Neural cell (in vitro differentiated cells): ENCODE measurements at regions not wholly inside any gene's neighbourhood (a gene's known extent, or its start where the extent isn't known, plus 50 kb on each side); places are given as distances from the start of the nearest gene placed in this dataset.

Experiments used
- H2AFZ ChIP-seq: fragments of 200-600, 300-800 bp; sonication (generic), shearing (Covaris generic); 2 replicates; pipeline ENCODE4 v1.6.0; 2014; ENCODE audit warnings: low read depth, mild to moderate bottlenecking, antibody characterized with exemption, low read length, moderate library complexity
- H3F3A ChIP-seq: fragments of 200-600 bp; shearing (Covaris generic); 2 replicates; pipeline ENCODE4 v1.6.1; 2016; ENCODE audit warnings: mild to moderate bottlenecking, moderate library complexity, mixed read lengths, antibody characterized with exemption, low read length; ENCODE audit not compliant: insufficient read depth, poor library complexity, severe bottlenecking
- H3K27ac ChIP-seq: fragments of 200-600, 300-800 bp; sonication (generic), shearing (Covaris generic); 2 replicates; pipeline ENCODE4 v1.5.1; 2014; ENCODE audit warnings: mild to moderate bottlenecking, low read length, moderate library complexity
- H3K27me3 ChIP-seq: fragments of 300-800, 200-600 bp; sonication (generic), shearing (Covaris generic); 2 replicates; pipeline ENCODE4 v1.6.0; 2014; ENCODE audit warnings: mild to moderate bottlenecking, low read depth, low read length, moderate library complexity; ENCODE audit not compliant: insufficient read depth
- H3K36me3 ChIP-seq: fragments of 300-800, 200-600 bp; sonication (generic), shearing (Covaris generic); 2 replicates; pipeline ENCODE4 v1.5.1; 2014; ENCODE audit warnings: mild to moderate bottlenecking, antibody characterized with exemption, low read length, moderate library complexity; ENCODE audit not compliant: insufficient read depth
- H3K4me2 ChIP-seq: fragments of 300-800, 200-600 bp; sonication (generic), shearing (Covaris generic); 2 replicates; pipeline ENCODE4 v1.6.0; 2014; ENCODE audit warnings: mild to moderate bottlenecking, low read length
- H3K4me3 ChIP-seq: fragments of 300-800, 200-600 bp; sonication (generic), shearing (Covaris generic); 2 replicates; pipeline ENCODE4 v1.5.1; 2014; ENCODE audit warnings: mild to moderate bottlenecking, low read length, moderate library complexity
- H3K79me2 ChIP-seq: fragments of 200-600 bp; shearing (Covaris generic); replicated peaks from 2 replicates; pipeline ENCODE4 v1.6.0; 2014; ENCODE audit warnings: mild to moderate bottlenecking, low read length, moderate library complexity; ENCODE audit not compliant: insufficient read depth
- H3K9ac ChIP-seq: fragments of 300-800, 200-600 bp; sonication (generic), shearing (Covaris generic); 2 replicates; pipeline ENCODE4 v1.6.1; 2016; ENCODE audit warnings: mild to moderate bottlenecking, low read length, mixed read lengths
- H3K9me2 ChIP-seq: fragments of 200-600 bp; shearing (Covaris generic); 2 replicates; pipeline ENCODE4 v1.6.1; 2016; ENCODE audit warnings: mild to moderate bottlenecking, low read length, mixed read lengths; ENCODE audit not compliant: insufficient read depth
- H3K9me3 ChIP-seq: fragments of 200-600, 300-800 bp; sonication (generic), shearing (Covaris generic); 2 replicates; pipeline ENCODE4 v1.6.1; 2016; ENCODE audit warnings: mild to moderate bottlenecking, mixed run types, low read length, moderate library complexity, mixed read lengths
- H4K20me1 ChIP-seq: fragments of 200-600 bp; shearing (Covaris generic); 2 replicates; pipeline ENCODE4 v1.6.1; 2016; ENCODE audit warnings: mild to moderate bottlenecking, mixed run types; ENCODE audit not compliant: insufficient read depth
- EP300 ChIP-seq: fragments of 450-650 bp; conservative IDR thresholded peaks from 2 replicates; pipeline ENCODE4 v1.6.1; 2014; ENCODE audit warnings: antibody characterized with exemption, mild to moderate bottlenecking, moderate library complexity; ENCODE audit not compliant: poor library complexity, severe bottlenecking
- EZH2 ChIP-seq: fragments of 200-600, 300-800 bp; shearing (Covaris generic), sonication (generic); IDR thresholded peaks from 2 replicates; pipeline ENCODE4 v1.6.1; 2014; ENCODE audit warnings: antibody characterized with exemption, low read length, borderline replicate concordance, mild to moderate bottlenecking; ENCODE audit not compliant: insufficient read depth, poor library complexity, severe bottlenecking
- MXI1 ChIP-seq: fragments of 450-650 bp; conservative IDR thresholded peaks from 2 replicates; pipeline ENCODE4 v1.6.1; 2014; ENCODE audit warnings: antibody characterized with exemption, mild to moderate bottlenecking; ENCODE audit not compliant: poor library complexity, severe bottlenecking
- POLR2AphosphoS5 ChIP-seq: IDR thresholded peaks from 2 replicates; pipeline ENCODE4 v1.6.1; 2012
- RAD21 ChIP-seq: fragments of 450-650 bp; conservative IDR thresholded peaks from 2 replicates; pipeline ENCODE4 v1.6.1; 2014; ENCODE audit warnings: antibody characterized with exemption, mild to moderate bottlenecking, moderate library complexity
- SMC3 ChIP-seq: fragments of 450-650 bp; conservative IDR thresholded peaks from 2 replicates; pipeline ENCODE4 v1.6.1; 2014; ENCODE audit warnings: antibody characterized with exemption, mild to moderate bottlenecking, moderate library complexity; ENCODE audit not compliant: poor library complexity
- TAF1 ChIP-seq: IDR thresholded peaks from 2 replicates; pipeline ENCODE4 v1.6.1; 2012; ENCODE audit warnings: low read depth
- TF ChIP-seq, protein P1 (sequence below): IDR thresholded peaks from 2 replicates; pipeline ENCODE4 v1.6.1; 2012; ENCODE audit warnings: borderline replicate concordance
- TF ChIP-seq, protein P2 (sequence below): fragments of 450-650 bp; IDR thresholded peaks from 2 replicates; pipeline ENCODE4 v1.5.1; 2014; ENCODE audit warnings: antibody characterized with exemption, mild to moderate bottlenecking, moderate library complexity; ENCODE audit not compliant: poor library complexity, severe bottlenecking

DNA sequence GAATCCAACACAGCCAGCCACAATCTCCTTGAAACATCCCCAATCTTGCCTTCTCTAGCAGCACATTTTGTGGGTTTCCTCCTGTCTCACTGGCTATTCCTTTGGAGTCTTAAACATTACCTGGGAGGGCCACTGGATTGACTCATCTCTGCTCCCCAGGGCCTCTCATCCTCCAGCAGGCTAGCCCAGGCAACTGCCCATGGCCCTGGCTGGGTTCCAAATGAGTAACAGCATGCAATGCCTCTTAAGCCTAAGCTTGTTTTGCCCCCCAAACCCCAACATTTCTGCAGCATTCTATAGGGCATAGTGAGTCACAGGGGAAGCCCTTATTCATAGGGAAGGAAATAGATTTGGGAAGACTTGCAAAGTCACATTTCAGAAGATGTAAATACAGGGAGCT, 204.9 kb downstream of the FOXA2 start:
- no peak overlapping the region for H3K27ac ChIP-seq
- H3K36me3 ChIP-seq, result no peaks in the 10 kb centered on the region
- H3K27me3 ChIP-seq, result no peaks in the 10 kb centered on the region
- no peaks in the 10 kb centered on the region for H3F3A ChIP-seq
- no peak overlapping the region for H3K4me2 ChIP-seq
- no peak overlapping the region for H3K4me3 ChIP-seq
- H3K9ac ChIP-seq, result no peak overlapping the region
- no peaks in the 10 kb centered on the region for H3K79me2 ChIP-seq
- H2AFZ ChIP-seq, result no peak overlapping the region
- no peaks in the 10 kb centered on the region for H4K20me1 ChIP-seq
- H3K9me3 ChIP-seq, result no peaks in the 10 kb centered on the region
- no peaks in the 10 kb centered on the region for H3K9me2 ChIP-seq
- TF ChIP-seq MXI1 (no peak), SMC3 (no peak)
- TF ChIP-seq, protein P1, sequence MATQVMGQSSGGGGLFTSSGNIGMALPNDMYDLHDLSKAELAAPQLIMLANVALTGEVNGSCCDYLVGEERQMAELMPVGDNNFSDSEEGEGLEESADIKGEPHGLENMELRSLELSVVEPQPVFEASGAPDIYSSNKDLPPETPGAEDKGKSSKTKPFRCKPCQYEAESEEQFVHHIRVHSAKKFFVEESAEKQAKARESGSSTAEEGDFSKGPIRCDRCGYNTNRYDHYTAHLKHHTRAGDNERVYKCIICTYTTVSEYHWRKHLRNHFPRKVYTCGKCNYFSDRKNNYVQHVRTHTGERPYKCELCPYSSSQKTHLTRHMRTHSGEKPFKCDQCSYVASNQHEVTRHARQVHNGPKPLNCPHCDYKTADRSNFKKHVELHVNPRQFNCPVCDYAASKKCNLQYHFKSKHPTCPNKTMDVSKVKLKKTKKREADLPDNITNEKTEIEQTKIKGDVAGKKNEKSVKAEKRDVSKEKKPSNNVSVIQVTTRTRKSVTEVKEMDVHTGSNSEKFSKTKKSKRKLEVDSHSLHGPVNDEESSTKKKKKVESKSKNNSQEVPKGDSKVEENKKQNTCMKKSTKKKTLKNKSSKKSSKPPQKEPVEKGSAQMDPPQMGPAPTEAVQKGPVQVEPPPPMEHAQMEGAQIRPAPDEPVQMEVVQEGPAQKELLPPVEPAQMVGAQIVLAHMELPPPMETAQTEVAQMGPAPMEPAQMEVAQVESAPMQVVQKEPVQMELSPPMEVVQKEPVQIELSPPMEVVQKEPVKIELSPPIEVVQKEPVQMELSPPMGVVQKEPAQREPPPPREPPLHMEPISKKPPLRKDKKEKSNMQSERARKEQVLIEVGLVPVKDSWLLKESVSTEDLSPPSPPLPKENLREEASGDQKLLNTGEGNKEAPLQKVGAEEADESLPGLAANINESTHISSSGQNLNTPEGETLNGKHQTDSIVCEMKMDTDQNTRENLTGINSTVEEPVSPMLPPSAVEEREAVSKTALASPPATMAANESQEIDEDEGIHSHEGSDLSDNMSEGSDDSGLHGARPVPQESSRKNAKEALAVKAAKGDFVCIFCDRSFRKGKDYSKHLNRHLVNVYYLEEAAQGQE, result no peak
- TF ChIP-seq, protein P2, sequence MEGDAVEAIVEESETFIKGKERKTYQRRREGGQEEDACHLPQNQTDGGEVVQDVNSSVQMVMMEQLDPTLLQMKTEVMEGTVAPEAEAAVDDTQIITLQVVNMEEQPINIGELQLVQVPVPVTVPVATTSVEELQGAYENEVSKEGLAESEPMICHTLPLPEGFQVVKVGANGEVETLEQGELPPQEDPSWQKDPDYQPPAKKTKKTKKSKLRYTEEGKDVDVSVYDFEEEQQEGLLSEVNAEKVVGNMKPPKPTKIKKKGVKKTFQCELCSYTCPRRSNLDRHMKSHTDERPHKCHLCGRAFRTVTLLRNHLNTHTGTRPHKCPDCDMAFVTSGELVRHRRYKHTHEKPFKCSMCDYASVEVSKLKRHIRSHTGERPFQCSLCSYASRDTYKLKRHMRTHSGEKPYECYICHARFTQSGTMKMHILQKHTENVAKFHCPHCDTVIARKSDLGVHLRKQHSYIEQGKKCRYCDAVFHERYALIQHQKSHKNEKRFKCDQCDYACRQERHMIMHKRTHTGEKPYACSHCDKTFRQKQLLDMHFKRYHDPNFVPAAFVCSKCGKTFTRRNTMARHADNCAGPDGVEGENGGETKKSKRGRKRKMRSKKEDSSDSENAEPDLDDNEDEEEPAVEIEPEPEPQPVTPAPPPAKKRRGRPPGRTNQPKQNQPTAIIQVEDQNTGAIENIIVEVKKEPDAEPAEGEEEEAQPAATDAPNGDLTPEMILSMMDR, result no peak

DNA sequence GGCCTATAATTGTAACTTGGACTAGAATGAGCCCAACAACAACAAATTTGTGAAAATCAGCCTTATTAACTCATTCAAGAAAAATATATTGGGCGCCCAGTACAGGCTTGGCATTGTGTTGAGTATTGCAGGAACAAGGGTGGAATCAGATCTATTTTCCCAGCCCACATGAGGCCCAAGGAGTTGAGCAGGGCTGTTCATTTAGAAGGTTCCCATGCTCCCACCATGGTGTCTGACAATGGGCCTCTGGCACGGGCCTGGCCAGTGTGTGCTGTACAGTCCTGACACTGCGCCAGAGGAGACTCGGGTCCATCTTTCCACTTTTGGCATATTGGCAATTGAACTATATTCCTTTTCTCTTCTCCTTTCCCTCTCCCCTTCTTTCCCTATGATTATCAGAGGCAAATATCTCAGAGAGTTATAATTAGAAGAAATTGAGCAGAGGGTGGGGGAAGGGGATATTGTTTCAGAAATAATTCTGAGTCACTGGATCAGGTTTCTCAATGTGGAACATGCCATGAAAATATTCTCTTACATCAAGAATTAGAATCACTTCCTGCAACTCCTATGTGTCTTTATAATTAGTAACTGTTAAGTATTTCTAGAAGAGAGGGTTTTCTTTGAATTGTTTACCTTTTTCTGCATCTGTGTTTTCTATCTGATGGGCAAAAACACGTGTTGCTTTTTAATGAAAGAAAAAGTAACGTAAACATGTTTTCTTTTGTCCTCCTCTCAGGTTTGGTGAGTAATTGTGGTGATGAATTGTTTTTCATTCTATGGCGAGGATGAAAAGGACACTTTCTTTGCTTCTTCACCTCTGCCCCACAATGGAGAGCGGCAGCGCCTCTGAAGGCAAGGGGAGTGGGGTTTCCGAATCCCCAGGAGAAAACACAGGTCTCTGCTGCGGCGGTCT, 209.4 kb downstream of the FOXA2 start:
- Histone ChIP-seq H3K27ac (no peak overlapping the region), H3K4me2 (no peak overlapping the region), H3F3A (no peaks in the 10 kb centered on the region), H2AFZ (no peak overlapping the region), H3K36me3 (no peaks in the 10 kb centered on the region), H4K20me1 (no peaks in the 10 kb centered on the region), H3K9me3 (no peaks in the 10 kb centered on the region), H3K9me2 (no peaks in the 10 kb centered on the region), H3K27me3 (no peaks in the 10 kb centered on the region), H3K4me3 (no peak overlapping the region), H3K79me2 (no peaks in the 10 kb centered on the region), H3K9ac (no peak overlapping the region)
- TF ChIP-seq, protein P1, result no peak
- TF ChIP-seq EZH2 (no peak), RAD21 (no peak), POLR2AphosphoS5 (no peak), SMC3 (no peak), EP300 (no peak), MXI1 (no peak), TAF1 (no peak)
- TF ChIP-seq, protein P2, result no peak
